ENCODE measurements at regions not wholly inside any gene's neighbourhood (a gene's known extent, or its start where the extent isn't known, plus 50 kb on each side); places are given as distances from the start of the nearest gene placed in this dataset.

GRCh38 chr17:36696805-36697204 is 95.4 kb downstream of the MRM1 start:
- no peak for DNase-seq

- DNase-seq = no peak
These were observed 96.6 kb downstream of the MRM1 start for GRCh38 chr17:36697903-36698530.

- DNase-seq = no peak
These were observed 100.2 kb downstream of the MRM1 start for GRCh38 chr17:36701429-36702099.

GRCh38 chr17:36702636-36703035 is 101.3 kb downstream of the MRM1 start:
- no peak for DNase-seq

GRCh38 chr17:36703860-36704266 is 102.5 kb downstream of the MRM1 start:
- peak; percentile 26 for DNase-seq

- no peak for DNase-seq
These were observed 104.0 kb downstream of the MRM1 start for GRCh38 chr17:36705283-36705795.

GRCh38 chr17:36705874-36706731 is 104.7 kb downstream of the MRM1 start:
- DNase-seq = peak; percentile 36

GRCh38 chr17:36707904-36708303 is 106.5 kb downstream of the MRM1 start:
- DNase-seq = no peak

- DNase-seq = no peak
These were observed 113.4 kb downstream of the MRM1 start for GRCh38 chr17:36714789-36715188.

GRCh38 chr17:36715951-36716350 is 114.6 kb downstream of the MRM1 start:
- no peak for DNase-seq

GRCh38 chr17:36717088-36717487 is 115.7 kb downstream of the MRM1 start:
- DNase-seq = no peak

- no peak for DNase-seq
These were observed 118.7 kb downstream of the MRM1 start for GRCh38 chr17:36720131-36720530.

GRCh38 chr17:36721560-36722120 is 120.3 kb downstream of the MRM1 start:
- DNase-seq = no peak

GRCh38 chr17:36722121-36722902 is 120.9 kb downstream of the MRM1 start:
- peak; percentile 77 for DNase-seq

GRCh38 chr17:36722903-36723263 is 121.5 kb downstream of the MRM1 start:
- no peak for DNase-seq

GRCh38 chr17:36723459-36724025 is 122.2 kb downstream of the MRM1 start:
- no peak for DNase-seq

- DNase-seq = no peak
These were observed 124.8 kb downstream of the MRM1 start for GRCh38 chr17:36726199-36726598.

- no peak for DNase-seq
These were observed 125.7 kb downstream of the MRM1 start for GRCh38 chr17:36727052-36727451.

GRCh38 chr17:36727577-36727976 is 126.2 kb downstream of the MRM1 start:
- DNase-seq = no peak

GRCh38 chr17:36728030-36728991 is 126.9 kb downstream of the MRM1 start:
- no peak for DNase-seq

Measured in central memory CD4-positive, alpha-beta T cell (primary cell).